T1000 (cell line): ENCODE measurements at regions not wholly inside any gene's neighbourhood (a gene's known extent, or its start where the extent isn't known, plus 50 kb on each side); places are given as distances from the start of the nearest gene placed in this dataset.

Source experiments
- DNase-seq: peaks from one replicate; lab custom pipeline; 2025; ENCODE audit warnings: mixed read lengths; lab: John Stamatoyannopoulos, UW

DNA sequence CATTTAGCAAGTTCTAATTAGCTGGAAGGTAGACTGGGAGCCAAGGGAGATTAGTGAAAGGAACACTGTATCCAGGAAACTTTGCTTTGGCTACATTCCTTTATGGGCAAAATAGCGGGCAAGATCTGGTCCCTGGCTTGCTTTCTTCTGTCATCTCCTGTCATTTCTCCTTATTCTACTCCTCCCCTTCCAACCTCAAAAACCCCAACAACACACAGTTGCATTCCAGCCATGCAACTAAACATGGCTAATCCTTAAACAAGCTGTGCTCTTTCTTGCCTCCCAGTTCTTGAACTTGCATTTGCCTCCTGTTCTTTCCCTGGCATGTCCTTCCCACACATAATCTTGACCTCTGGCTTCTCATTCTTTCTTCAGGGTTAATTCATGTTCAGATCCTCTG, 59.5 kb upstream of the CDCA7L start:
- no peak for DNase-seq

DNA sequence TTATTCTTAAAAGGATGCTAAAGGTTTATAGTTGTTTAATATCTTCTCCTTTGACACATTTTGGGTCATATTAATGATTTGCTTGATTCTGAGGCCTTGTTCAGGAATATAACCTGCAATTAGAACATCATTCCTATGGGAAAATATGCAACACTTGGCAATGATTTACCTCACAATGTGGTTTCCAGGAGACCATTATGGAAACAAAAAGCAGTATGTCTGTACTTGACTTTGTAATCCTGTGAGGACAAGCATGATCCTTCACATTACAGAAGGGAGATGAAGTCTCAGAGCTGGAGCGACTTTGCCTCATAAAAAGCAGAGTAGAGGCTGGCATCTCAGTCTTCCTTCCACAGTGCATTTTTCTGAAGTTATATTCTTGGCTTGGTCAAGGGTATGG, 57.0 kb upstream of the CDCA7L start:
- DNase-seq, result no peak

DNA sequence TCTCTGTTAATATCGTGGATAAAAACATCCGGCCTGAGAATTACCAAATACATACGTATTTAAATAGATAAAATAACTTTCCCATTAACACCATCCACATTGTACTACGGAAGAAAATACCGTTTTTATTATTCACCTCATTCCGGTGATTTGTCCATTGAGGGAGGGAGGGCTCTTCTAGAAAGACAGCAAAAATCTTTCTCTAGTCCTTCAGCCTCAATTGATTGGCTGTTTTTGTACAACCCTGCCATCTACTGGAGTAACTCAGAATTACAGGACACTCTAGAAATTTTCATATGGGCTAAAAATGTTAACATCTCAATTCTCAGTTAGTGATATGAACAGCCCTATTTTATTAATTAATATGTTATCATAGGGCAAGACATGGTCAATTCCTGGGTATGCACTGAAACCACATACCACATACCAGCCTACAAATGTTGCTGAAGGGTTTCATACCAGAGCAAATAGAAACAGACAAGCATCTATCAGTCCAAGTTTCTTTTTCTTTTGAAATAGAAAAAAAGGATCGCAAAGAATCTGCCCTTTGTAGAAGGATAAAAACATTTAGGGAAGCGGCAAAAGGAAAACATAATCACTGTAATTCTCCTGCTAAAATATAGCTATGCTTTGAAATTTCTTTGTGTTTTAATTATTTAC, 55.8 kb upstream of the CDCA7L start:
- DNase-seq, result peak; percentile 9

- no peak for DNase-seq
Observed at GRCh38 chr7:21999896-22000295, 54.2 kb upstream of the CDCA7L start.

DNA sequence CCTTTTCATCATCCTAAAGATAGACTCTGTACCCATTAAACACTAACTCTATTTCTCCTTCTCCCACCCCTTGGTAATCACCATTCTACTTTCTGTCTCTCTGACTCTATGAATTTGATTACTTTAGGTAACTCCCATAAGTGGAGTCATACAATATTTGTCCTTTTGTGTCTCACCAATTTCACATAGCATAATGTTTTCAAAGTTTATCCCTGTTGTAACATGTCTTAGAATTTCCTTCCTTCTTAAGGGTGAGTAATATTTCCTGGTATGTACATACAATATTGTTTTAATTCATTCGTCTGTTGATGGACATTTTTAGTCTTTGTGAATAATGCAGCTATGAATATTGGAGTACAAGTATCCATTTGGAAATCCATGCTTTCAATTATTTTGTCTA, 50.9 kb upstream of the CDCA7L start:
- DNase-seq, result no peak
